ENCODE measurements at regions not wholly inside any gene's neighbourhood (a gene's known extent, or its start where the extent isn't known, plus 50 kb on each side); places are given as distances from the start of the nearest gene placed in this dataset.

- TF ChIP-seq CTCF (IDR thresholded peaks at IDR 0.05) (no peak), POLR2A (IDR thresholded peaks at IDR 0.05) (no peak)
Observed at GRCh38 chr11:38582151-38582550, 1984.1 kb upstream of the RAG2 start.
